Natural killer cell (primary cell): ENCODE measurements at regions not wholly inside any gene's neighbourhood (a gene's known extent, or its start where the extent isn't known, plus 50 kb on each side); places are given as distances from the start of the nearest gene placed in this dataset.

Source experiments
- ATAC-seq, 3 donors: fragments of 150-1000 bp in 2 of 3; fragments of 200-7000 bp in 1 of 3; cut with Tn5 transposase; 1 replicate in 1 of 3; 2 replicates in 2 of 3; pipeline ENCODE4 v1.10.0; 2021; ENCODE audit warnings: mild to moderate bottlenecking in 2 of 3, moderate library complexity in 2 of 3
- DNase-seq, 2 donors: peaks; one replicate each; pipeline versions ENCODE4 v3.0.0 to v3.0.0-alpha.2; 2013 to 2021; ENCODE audit warnings: mixed read lengths in 1 of 2
- H3K27ac ChIP-seq: one replicate; pipeline ENCODE4 v1.5.1; 2013; ENCODE audit warnings: mild to moderate bottlenecking, low read length
- H3K27me3 ChIP-seq: one replicate; pipeline ENCODE4 v1.6.1; 2013; ENCODE audit warnings: low read length; ENCODE audit not compliant: control insufficient read depth, insufficient read depth
- H3K36me3 ChIP-seq: one replicate; pipeline ENCODE4 v1.6.1; 2013; ENCODE audit warnings: low read length; ENCODE audit not compliant: control insufficient read depth, insufficient read depth
- H3K4me1 ChIP-seq: one replicate; pipeline ENCODE4 v1.6.1; 2013; ENCODE audit warnings: low read length; ENCODE audit not compliant: control insufficient read depth, insufficient read depth
- H3K4me3 ChIP-seq: one replicate; pipeline ENCODE4 v1.5.1; 2013; ENCODE audit warnings: low read length
- H3K9me3 ChIP-seq: one replicate; pipeline ENCODE4 v1.6.1; 2013; ENCODE audit warnings: low read length; ENCODE audit not compliant: control insufficient read depth, insufficient read depth
- H3K27ac Mint-ChIP-seq, 2 donors: one replicate each; pipeline ENCODE4 v1.8.0; 2022; ENCODE audit warnings: mild to moderate bottlenecking in 2 of 2, mixed read lengths in 2 of 2, moderate library complexity in 1 of 2
- H3K27me3 Mint-ChIP-seq, 2 donors: one replicate each; pipeline ENCODE4 v1.8.0; 2022; ENCODE audit warnings: low read depth in 2 of 2, mixed read lengths in 2 of 2
- H3K36me3 Mint-ChIP-seq: one replicate; pipeline ENCODE4 v1.8.0; 2022; ENCODE audit warnings: mixed read lengths
- H3K4me1 Mint-ChIP-seq, 2 donors: one replicate each; pipeline ENCODE4 v1.8.0; 2022; ENCODE audit warnings: mixed read lengths in 2 of 2
- H3K4me3 Mint-ChIP-seq: one replicate; pipeline ENCODE4 v1.8.0; 2022; ENCODE audit warnings: mild to moderate bottlenecking, moderate library complexity, mixed read lengths
- H3K9me3 Mint-ChIP-seq, 2 donors: one replicate each; pipeline ENCODE4 v1.8.0; 2022; ENCODE audit warnings: mixed read lengths in 2 of 2
- CTCF ChIP-seq: fragments of 200-600 bp; IDR thresholded peaks from one replicate; pipeline ENCODE4 v1.8.0; 2022; ENCODE audit warnings: antibody characterized with exemption
- WGBS: methylation state at CpG from one replicate; pipeline ENCODE4 v1.1.7; 2013; ENCODE audit warnings: missing lambda C conversion rate; ENCODE audit not compliant: insufficient coverage; 5-methylcytosine and 5-hydroxymethylcytosine counted together
- intact Hi-C: fragments of 100-400 bp; cut with micrococcal nuclease; formaldehyde crosslinking; loops from one replicate; pipeline ENCODE4 v1.14.2; 2022

- H3K36me3 Mint-ChIP-seq = peaks cover 22% of the 10 kb centered on the region
- H3K9me3 Mint-ChIP-seq = peaks cover 0 to 2% of the 10 kb centered on the region in 2 donors
- ATAC-seq = peak in 1 of 3 donors; percentile 35
- peaks cover 62 to 72% of the 10 kb centered on the region in 2 donors for H3K4me1 Mint-ChIP-seq
- WGBS = 50% methylated on average over 1 of the region's 2 CpGs
- no peak overlapping the region for H3K4me3 ChIP-seq
- no peak for TF ChIP-seq CTCF
- H3K27me3 Mint-ChIP-seq = no peaks in the 10 kb centered on the region
- H3K27ac Mint-ChIP-seq = peak overlapping the region; percentile 84 to 88
- no peak for DNase-seq
- H3K36me3 ChIP-seq = no peaks in the 10 kb centered on the region
- intact Hi-C loops = no loop called here
- H3K4me1 ChIP-seq = peaks cover 9% of the 10 kb centered on the region
- H3K27ac ChIP-seq = peak overlapping the region; percentile 45
- no peaks in the 10 kb centered on the region for H3K27me3 ChIP-seq
- peaks cover 2% of the 10 kb centered on the region for H3K9me3 ChIP-seq
- peak overlapping the region; percentile 72 for H3K4me3 Mint-ChIP-seq
Observed at GRCh38 chr12:54736549-54736948, 88.4 kb upstream of the DCD start.

GRCh38 chr12:54734196-54734950 lies 86.2 kb upstream of the DCD start:
- H3K9me3 ChIP-seq = peaks cover 2% of the 10 kb centered on the region
- H3K4me3 ChIP-seq = no peak overlapping the region
- H3K27me3 Mint-ChIP-seq = no peaks in the 10 kb centered on the region
- peaks cover 47 to 53% of the 10 kb centered on the region in 2 donors for H3K4me1 Mint-ChIP-seq
- H3K36me3 ChIP-seq = no peaks in the 10 kb centered on the region
- intact Hi-C loops = no loop called here
- DNase-seq = no peak
- no peak for ATAC-seq
- H3K36me3 Mint-ChIP-seq = peaks cover 22% of the 10 kb centered on the region
- 96% methylated on average over 4 of the region's 4 CpGs for WGBS
- no peak for TF ChIP-seq CTCF
- H3K4me3 Mint-ChIP-seq = no peak overlapping the region
- H3K27me3 ChIP-seq = no peaks in the 10 kb centered on the region
- peaks cover 9% of the 10 kb centered on the region for H3K4me1 ChIP-seq
- no peaks in the 10 kb centered on the region for H3K9me3 Mint-ChIP-seq
- H3K27ac Mint-ChIP-seq = no peak overlapping the region
- no peak overlapping the region for H3K27ac ChIP-seq

GRCh38 chr12:54725233-54725843 lies 77.2 kb upstream of the DCD start:
- Mint-ChIP-seq H3K4me3 (no peak overlapping the region), H3K27me3 (peaks cover 7 to 18% of the 10 kb centered on the region in 2 donors), H3K9me3 (no peaks in the 10 kb centered on the region), H3K4me1 (peaks cover 13 to 21% of the 10 kb centered on the region in 2 donors), H3K36me3 (no peaks in the 10 kb centered on the region), H3K27ac (peak overlapping the region in 1 of 2 donors; percentile 12)
- ATAC-seq (peak in 2 of 3 donors; percentile 39 to 54), DNase-seq (peak in 1 of 2 donors; percentile 46)
- peak; percentile 27 for TF ChIP-seq CTCF
- Histone ChIP-seq H3K9me3 (no peaks in the 10 kb centered on the region), H3K4me1 (peaks cover 3% of the 10 kb centered on the region), H3K36me3 (no peaks in the 10 kb centered on the region), H3K27ac (no peak overlapping the region), H3K27me3 (no peaks in the 10 kb centered on the region), H3K4me3 (no peak overlapping the region)
- intact Hi-C loops = no loop called here
- WGBS = 42% methylated on average over 5 of the region's 5 CpGs
